ENCODE measurements at regions not wholly inside any gene's neighbourhood (a gene's known extent, or its start where the extent isn't known, plus 50 kb on each side); places are given as distances from the start of the nearest gene placed in this dataset.
"Not testable (repeated sequence)": the region's sequence is repeated elsewhere in the genome, so short reads cannot be mapped to it uniquely, and the experiment has no call there.

DNA sequence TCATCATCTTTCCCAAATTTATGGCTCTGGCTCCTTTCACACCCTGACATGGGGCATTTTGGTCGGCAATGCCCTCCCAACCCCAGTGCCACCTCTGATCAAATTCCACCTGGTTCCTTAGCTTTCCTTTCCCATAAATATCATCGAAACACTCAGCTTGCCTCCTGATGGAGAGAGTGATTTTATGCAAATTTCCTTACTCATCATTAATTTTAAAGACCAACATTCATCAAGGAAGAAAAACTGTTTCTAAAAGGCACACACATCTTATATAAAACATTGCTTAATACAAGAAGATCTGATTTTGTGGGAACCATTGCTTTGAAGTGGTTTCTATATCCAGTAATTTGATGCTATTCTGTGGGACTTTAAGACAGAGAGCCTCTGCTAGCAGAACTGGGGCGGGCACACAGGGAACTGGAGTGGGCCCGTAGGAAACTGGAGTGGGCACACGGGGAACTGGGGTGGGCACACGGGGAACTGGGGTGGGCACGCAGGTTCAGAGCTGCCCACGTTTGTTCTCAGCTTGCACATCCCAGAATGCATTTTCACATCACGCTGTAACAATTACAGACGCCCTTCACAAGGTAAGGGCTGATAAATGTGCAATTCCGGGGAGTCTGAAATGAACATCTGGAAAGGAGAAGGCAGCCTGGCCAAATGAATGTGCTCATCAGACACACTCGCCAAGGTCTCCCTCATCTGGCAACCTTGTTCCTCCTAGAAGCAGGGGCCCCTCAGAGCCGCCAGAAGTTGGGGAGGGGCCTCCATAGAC is 174.2 kb downstream of the RTP5 start:
- DNase-seq (ENCODE audit: low read depth in 1 of 2, low spot score in 1 of 2): no peak

DNA sequence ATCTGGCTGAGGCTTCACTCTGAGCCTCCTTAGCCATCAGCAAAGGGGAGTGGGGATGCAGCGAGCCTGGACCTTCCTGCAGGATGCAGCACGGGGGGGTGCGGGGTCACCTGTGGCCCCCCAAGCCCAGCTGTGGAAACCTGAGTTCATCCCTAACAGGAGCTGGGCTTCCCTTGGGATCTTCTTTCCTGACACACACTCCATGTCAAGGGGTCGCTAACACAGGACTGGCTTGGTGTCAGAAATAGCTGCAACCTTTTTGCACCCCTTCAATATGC is 174.7 kb downstream of the RTP5 start:
- no peak for DNase-seq (ENCODE audit: low read depth in 1 of 2, low spot score in 1 of 2)

DNA sequence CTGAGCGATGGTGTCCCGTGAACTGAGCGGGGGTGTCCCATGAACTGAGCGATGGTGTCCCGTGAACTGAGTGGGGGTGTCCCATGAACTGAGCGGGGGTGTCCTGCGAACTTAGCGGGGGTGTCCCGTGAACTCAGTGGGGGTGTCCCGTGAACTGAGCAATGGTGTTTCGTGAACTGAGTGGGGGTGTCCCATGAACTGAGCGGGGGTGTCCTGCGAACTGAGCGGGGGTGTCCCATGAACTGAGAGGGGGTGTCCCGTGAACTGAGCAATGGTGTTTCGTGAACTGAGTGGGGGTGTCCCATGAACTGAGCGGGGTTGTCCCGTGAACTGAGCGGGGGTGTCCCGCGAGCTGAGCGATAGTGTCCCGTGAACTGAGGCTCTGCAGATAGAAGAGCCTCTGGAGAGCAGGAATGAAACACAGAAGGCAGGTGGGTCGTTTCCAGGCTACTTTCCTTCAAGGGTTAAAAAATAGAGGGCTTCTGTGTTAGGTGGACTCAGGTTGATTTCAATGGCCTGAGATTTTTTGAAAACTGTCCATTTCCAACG is 176.1 kb downstream of the RTP5 start:
- DNase-seq (ENCODE audit: low read depth in 1 of 2, low spot score in 1 of 2): not testable (repeated sequence)

DNA sequence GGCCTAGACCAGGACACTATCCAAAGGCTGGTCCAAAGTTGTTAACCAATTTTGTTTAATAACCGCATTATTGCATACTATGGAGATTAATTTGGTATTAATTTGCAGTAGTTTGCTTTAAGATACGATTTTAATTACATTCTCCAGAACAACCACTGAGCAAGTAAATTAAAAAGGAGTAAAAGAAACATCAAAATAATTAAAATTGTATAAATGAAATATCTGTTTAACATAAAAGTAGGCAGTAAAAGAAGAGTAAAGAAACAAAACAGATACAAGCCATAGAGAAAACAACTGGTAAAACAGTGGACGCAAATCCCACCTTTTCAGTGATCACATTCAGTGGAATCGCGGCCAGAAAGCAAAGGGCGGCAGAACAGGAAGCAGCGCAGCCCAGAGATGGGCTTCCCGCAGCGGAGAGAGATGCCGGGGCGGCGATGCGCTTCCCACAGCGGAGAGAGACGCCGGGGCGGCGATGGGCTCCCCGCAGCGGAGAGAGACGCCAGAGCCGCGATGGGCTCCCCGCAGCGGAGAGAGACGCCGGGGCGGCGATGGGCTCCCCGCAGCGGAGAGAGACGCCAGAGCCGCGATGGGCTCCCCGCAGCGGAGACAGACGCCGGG is 176.8 kb downstream of the RTP5 start:
- DNase-seq (ENCODE audit: low read depth in 1 of 2, low spot score in 1 of 2): no peak

DNA sequence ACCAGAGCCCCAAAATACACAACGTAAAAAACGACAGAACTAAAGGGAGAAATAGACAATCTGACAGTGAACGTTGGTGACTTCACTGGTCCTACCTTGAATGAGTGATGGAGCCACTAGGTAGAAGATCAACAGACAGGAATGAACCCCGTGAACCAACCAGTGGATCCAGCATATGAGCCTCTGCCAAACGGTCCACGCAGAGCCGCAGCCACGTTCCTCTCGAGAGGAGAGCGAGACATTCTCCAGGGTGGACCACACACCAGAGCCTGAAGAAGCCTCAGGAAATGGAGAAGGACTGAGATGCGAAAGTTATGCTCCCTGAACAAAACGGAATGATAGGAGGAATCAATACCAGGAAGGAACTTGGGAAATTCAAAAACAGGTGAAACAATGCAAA is 178.4 kb downstream of the RTP5 start:
- no peak for DNase-seq (ENCODE audit: low read depth in 1 of 2, low spot score in 1 of 2)

DNA sequence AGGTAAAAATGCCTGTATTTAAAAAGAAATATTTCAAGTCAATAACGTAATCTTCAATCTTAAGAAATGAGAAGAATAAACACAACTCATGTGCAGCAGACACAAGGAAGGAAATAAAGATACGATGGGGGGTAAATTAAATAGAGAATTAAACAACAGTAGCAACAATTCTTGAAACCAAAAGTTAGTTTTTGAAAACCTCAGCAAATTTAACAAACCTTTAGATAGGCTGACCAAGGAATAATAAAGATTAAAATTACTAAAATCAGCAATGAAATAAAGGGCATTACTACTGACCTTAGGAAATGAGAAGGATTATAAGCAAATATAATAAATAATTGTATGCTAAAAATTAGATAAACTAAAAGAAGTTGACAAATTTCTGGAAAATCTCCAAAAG is 178.9 kb downstream of the RTP5 start:
- DNase-seq (ENCODE audit: low read depth in 1 of 2, low spot score in 1 of 2): no peak

DNA sequence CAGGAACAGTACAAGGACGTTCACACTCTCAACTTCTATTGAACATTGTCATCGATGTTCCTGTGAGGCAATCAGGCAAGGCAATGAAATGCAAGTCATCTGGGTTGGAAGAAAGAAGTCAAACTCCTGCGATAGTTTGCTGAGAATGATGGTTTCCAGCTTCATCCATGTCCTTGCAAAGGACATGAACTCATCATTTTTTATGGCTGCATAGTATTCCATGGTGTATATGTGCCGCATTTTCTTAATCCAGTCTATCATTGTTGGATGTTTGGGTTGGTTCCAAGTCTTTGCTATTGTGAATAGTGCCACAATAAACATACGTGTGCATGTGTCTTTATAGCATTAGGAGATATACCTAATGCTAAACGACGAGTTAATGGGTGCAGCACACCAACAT is 180.0 kb downstream of the RTP5 start:
- not testable (repeated sequence) for DNase-seq (ENCODE audit: low read depth in 1 of 2, low spot score in 1 of 2)

DNA sequence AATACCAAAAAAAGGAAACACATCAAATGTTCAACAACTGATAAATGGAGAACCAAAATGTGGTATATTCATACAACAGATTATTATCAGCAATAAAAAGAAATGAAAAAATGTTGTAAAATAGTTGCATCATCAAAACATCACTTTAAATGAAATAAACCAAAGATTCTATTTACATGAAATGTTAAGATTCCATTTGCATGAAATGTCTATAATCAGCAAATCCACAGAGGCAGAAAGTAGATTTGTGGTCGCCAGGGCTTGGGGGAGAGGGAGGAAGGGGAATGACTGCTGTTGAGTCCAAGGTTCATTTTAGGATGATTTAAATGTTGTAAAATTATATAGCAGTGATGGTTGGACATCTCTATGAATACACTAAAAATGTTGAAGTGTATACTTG is 181.9 kb downstream of the RTP5 start:
- DNase-seq (ENCODE audit: low read depth in 1 of 2, low spot score in 1 of 2): no peak

DNA sequence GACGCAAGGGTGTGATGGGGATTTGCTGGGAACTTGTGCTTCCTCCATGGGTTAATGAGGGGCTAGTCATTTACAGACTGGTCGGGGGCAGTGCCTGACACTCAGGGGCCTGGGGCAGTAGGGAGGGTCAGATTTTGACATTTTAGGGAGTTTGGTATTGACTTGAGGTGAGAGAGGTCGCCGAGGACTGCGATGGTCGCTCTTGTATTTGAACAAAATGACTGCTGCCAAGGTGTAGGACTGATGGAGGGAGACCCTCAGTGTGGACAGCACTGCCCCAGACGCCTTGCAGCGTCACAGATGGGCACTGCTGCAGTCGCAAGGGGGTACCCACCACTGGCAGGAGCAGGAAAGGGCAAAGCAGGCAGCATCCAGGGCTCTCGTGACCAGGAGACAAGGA is 182.9 kb downstream of the RTP5 start:
- DNase-seq (ENCODE audit: low read depth in 1 of 2, low spot score in 1 of 2): no peak

DNA sequence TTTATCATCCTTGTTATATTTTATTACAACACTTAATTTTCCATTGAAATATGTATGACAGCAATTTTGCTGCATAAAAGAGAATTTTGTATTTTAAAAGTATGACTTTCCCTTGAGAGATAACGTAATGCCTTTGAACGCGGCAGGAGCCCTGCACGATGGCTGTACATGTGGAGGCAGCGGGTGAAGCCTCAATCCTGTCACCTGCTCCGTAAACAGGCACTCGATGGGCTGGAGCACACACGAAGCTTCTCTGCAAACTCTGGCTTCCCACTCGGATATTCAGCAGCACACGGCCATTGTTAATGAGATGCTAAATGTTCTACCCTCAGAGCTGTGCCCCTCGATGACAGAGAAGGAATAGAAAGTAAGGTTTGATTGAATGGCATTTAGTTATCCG is 184.4 kb downstream of the RTP5 start:
- DNase-seq (ENCODE audit: low read depth in 1 of 2, low spot score in 1 of 2): no peak

DNA sequence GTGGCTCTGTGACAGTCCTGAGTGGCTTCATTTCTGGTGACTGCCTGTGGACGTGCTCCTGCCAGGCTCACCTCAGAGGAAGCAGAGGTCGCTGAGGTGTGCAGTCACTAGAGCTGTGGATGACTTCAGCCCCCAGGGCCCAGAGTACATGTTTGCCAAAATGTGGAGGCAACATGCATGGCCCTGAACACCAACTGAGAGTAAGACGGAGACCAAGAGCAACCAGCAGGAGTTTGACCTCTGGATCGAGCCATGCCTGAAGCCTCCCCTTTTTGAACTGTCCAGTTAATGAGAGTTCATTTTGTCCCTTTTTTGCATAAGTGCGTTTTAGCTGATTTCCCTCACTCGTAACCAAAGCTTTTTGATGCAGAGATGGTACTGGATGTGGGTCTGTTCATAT is 184.9 kb downstream of the RTP5 start:
- no peak for DNase-seq (ENCODE audit: low read depth in 1 of 2, low spot score in 1 of 2)

DNA sequence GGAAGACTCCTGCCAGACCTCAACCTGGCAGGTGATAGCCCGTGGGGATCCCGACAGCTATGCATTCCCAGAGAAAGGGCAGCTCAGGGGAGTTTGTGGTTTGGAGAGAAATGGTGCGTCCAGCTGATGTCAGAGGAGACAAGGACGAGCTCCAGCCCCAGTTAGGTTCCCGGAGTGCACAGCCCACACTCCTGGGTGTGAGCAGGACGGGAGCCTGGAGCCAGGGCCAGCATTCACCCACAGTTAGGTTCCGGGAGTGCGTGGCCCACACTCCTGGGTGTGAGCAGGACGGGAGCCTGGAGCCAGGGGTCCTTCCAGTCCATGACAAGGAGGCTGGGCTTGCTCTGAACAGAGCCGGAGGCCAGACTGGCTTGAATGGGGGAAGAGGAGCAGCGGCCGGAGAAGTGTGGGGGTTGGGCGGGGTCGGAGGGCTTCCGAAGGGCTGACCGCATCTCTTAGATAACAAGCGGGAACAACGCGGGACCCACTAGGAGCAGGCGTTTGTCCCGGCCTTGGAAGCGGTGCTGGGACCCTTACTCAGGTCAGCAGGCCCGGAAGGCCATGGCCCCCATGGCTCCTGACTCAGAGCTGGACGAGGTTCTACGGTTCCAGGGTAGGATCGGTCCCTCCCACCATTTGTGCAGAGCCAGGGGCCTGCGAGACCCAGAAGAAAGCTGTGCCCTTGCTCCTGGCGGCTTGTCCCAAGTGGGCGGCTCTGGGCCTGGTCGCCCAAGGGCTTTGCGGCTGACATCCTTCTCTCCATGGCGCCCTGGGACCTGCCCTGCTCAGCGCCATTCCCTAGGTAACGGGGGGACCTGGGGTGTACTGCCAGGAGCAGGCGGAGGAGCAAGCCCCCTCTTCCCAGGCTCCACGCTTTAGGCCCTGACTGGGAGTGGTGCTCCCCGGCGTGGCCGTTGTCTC is 185.6 kb downstream of the RTP5 start:
- no peak for DNase-seq (ENCODE audit: low read depth in 1 of 2, low spot score in 1 of 2)

DNA sequence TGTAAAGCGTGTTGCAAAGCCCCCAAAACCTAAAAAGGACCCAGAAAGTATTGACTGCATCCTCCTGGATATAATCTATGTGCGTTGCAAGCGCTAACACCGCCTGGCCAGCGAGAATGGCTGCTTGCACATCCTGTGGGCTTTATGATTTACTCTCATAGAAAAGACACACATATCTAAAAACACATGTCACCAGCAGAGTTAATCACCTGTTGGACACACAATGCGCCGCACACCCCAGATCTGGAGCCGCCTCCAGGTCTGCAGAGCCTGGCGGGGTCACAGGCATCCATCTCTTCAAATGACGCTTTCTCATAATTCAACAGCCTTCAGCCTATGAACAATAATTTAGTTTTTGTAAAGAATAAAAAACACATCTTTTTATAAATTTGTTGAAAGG is 186.5 kb downstream of the RTP5 start:
- DNase-seq (ENCODE audit: low read depth in 1 of 2, low spot score in 1 of 2): no peak

DNA sequence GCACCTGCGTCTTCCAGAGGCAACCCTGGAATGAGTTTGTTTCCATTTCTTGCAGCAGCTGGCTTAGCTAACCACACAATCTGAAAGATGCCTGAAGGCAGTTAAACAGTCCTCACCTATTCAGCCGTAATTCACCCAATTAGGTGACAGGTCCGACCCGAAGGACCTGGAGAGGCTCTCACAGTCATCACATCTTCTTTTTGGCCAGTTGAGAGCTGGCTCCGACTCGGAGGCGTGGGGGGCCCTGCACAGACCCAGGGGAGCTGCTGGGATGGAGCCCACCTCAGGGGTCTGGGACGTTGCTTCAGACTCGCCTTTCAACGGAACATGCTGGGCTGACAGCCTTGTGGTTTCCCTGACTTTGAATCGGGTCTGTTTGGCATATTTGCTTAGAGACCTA is 187.3 kb downstream of the RTP5 start:
- no peak for DNase-seq (ENCODE audit: low read depth in 1 of 2, low spot score in 1 of 2)

DNA sequence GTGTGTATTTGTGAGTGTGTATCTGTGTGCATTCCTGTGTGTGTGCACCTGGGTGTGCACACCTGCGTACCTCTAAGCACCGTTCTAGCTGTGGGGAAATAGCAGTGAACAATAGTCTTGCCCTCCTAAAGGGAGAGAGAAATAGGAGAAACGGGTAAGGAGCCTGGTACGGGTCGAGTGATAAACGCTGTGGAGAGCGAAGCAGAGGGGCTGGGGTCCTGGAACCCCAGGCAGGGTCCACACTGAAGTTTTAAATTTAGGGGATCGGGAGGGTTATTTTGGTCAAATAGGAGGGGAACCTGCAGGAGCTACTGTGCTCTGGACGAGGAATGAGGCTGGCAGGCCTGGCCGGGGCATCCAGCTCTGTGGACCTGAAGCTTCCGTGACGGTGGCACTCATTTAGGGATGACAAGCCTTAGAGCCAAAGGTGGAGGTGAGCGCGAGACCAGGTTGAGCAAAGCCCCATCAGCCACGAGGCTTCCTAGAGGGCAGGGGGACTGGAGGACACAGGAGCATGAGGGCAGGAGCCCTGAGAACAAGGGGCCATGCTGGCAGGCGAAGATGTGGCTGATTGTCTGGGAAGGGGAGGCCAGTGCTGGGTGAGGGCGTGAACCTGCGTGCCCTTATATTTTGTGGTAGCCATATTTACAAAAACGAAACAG is 188.0 kb downstream of the RTP5 start:
- DNase-seq (ENCODE audit: low read depth in 1 of 2, low spot score in 1 of 2): no peak

DNA sequence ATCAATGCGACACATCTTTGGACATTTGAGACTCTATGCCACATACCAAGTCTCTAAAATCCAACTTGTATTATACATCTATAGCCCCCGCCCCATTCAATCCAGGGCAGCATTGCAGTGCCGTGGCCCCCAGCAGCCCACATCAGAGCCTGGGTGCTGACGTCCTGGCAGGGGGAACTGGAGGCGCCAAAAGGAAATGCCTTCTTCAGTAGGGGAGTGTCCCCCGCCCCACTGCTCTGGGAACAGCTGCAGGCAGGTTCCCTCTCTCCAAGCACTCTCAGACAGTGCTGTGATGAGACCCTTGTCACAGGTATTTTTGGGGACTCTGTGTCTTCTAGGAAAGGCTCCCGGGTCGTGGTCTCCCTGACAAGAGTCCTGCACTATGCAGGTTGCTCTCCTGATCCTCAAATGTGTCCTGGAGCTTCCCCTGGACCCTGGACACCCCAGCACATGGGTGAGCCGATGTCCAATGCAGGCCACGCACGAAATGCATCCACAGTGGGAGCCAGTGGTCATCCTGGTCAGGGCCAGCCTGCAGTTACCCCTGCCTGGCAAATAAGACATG is 188.7 kb downstream of the RTP5 start:
- no peak for DNase-seq (ENCODE audit: low read depth in 1 of 2, low spot score in 1 of 2)

DNA sequence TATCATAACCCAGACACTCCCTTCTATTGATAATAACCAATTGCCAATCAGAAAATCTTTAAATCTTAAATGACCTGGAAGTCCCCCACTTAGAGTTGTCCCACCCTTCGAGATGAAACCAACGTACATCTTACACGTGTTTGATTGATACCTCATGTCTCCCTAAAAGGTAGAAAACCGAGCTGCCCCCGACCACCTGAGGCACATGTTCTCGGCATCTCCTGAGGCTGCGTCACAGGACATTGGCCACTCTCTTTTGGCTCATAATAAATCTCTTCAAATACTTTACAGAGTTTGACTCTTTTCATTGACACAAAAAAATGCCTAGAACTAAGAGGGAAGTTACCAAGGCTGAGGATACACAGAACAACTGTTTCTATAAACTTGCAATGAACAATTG is 190.0 kb downstream of the RTP5 start:
- DNase-seq (ENCODE audit: low read depth in 1 of 2, low spot score in 1 of 2): no peak

DNA sequence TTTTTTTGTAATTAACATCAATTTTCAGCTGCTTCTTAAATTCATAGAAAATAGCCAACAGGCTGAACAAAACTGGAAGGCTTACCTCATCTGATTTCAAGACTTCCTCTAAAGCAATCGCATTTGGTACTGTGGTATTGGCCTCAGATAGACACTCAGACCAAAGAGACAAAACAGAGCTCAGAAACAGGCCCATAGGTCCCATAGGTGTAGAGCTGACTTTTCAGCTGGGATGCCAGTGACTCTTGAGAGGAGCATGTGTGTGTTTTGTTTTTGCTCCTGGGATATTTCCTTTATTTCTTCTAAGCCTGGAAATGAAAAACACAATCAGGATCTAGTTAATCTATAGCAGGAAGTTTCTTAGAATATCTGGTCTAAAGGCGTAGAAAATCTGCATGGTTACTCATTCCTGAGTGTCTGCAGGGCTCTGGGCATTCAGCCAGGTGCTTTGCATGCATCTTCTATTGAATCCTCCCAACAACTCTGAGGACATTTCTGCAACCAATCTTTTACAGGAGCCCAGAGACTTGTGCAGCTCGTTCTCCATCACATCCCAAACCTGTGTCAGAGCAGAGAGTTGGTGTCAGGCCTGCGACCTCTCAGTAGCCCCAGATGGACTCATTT is 190.8 kb downstream of the RTP5 start:
- DNase-seq (ENCODE audit: low read depth in 1 of 2, low spot score in 1 of 2): no peak

DNA sequence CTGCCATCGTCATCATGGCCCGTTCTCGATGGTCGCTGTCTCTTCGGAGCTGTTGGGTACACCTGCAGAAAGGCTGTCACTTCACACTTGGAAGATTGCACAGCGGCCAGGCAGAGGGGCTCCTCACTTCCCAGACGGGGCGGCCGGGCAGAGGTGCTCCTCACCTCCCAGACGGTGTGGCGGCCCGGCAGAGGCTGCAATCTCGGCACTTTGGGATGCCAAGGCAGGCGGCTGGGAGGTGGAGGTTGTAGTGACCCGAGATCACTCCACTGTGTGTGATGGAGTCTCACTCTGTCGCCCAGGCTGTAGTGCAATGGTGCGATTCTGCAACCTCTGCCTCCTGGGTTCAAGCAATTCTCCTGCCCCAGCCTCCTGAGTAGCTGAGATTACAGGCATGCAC is 192.4 kb downstream of the RTP5 start:
- not testable (repeated sequence) for DNase-seq (ENCODE audit: low read depth in 1 of 2, low spot score in 1 of 2)

DNA sequence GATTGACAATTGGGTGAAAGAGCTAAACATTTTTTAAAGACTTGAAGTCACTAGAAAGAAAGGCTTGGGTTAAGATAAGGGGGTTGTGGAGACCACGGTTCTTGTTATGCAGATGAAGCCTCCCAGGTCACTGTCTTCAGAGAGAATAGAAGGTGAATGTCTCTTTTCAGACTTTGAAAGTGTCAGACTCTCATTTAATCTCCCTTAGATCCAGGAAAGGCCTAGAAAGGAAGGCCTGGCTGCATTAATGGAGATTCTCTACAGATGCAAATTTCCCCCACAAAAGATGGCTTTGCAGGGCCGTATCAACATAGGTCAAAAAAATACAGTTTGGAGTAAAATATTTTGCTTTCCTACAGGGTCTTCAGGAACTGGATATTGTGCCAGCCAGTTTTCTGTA is 193.9 kb downstream of the RTP5 start:
- DNase-seq (ENCODE audit: low read depth in 1 of 2, low spot score in 1 of 2): no peak

DNA sequence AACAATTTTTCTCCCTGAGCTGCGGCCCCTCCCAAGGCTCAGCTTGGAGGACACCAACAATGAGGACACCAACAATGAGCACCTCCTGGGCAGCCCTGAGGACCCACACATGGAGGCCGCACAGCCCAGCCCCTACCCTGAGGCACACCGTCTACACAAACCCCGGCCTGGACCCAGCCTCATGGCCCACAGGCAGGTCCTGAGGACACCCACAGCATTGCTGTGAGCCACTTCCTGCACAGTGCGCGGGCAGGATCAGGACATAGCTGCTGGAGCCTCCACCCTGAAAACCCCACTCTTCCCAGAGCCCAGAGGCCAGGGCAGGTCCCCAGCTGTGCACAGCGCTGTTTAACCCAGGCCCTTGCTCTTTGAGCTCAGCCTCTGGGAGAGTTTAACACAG is 194.3 kb downstream of the RTP5 start:
- no peak for DNase-seq (ENCODE audit: low read depth in 1 of 2, low spot score in 1 of 2)

All from activated CD4-positive, alpha-beta T cell treated with anti-CD3 and anti-CD28 coated beads, Interleukin-2, amount 50 U/mL, for 24 hours (primary cell).